Neural progenitor cell (in vitro differentiated cells): ENCODE measurements at regions not wholly inside any gene's neighbourhood (a gene's known extent, or its start where the extent isn't known, plus 50 kb on each side); places are given as distances from the start of the nearest gene placed in this dataset.

Source experiments
- DNase-seq: peaks from one replicate; pipeline ENCODE4 v3.0.0-alpha.2; 2016; ENCODE audit warnings: low spot score
- H2AFZ ChIP-seq: fragments of 200-600 bp; sonication (generic); replicated peaks from 2 replicates; pipeline ENCODE4 v1.6.1; 2016; ENCODE audit warnings: antibody characterized with exemption
- H3F3A ChIP-seq: fragments of 200-600 bp; sonication (generic); 2 replicates; pipeline ENCODE4 v1.6.1; 2016; ENCODE audit warnings: antibody characterized with exemption, low read depth
- H3K27ac ChIP-seq: fragments of 200-600 bp; sonication (generic); 2 replicates; pipeline ENCODE4 v1.5.1; 2016; ENCODE audit warnings: mild to moderate bottlenecking
- H3K27me3 ChIP-seq: fragments of 200-600 bp; sonication (generic); 2 replicates; pipeline ENCODE4 v1.6.1; 2016; ENCODE audit warnings: mild to moderate bottlenecking, moderate library complexity
- H3K36me3 ChIP-seq: fragments of 200-600 bp; sonication (generic); 2 replicates; pipeline ENCODE4 v1.5.1; 2016
- H3K4me1 ChIP-seq: fragments of 200-600 bp; sonication (generic); 2 replicates; pipeline ENCODE4 v1.6.1; 2016; ENCODE audit warnings: mixed run types
- H3K4me2 ChIP-seq: fragments of 200-600 bp; sonication (generic); 2 replicates; pipeline ENCODE4 v1.6.1; 2016
- H3K4me3 ChIP-seq: fragments of 200-600 bp; sonication (generic); 2 replicates; pipeline ENCODE4 v1.5.1; 2016
- H3K79me2 ChIP-seq: fragments of 200-600 bp; sonication (generic); 2 replicates; pipeline ENCODE4 v1.6.1; 2016; ENCODE audit warnings: low read depth
- H3K9ac ChIP-seq: fragments of 200-600 bp; sonication (generic); 2 replicates; pipeline ENCODE4 v1.6.1; 2016
- H3K9me3 ChIP-seq: fragments of 200-600 bp; sonication (generic); 2 replicates; pipeline ENCODE4 v1.5.1; 2016; ENCODE audit warnings: low read depth
- H4K20me1 ChIP-seq: fragments of 200-600 bp; sonication (generic); 2 replicates; pipeline ENCODE4 v1.6.1; 2016; ENCODE audit warnings: low read depth
- H3K27ac Mint-ChIP-seq: 3 replicates; pipeline ENCODE4 v1.8.0; 2021; ENCODE audit warnings: mixed read lengths
- H3K27me3 Mint-ChIP-seq: 2 replicates; pipeline ENCODE4 v1.8.0; 2022; ENCODE audit warnings: low read depth, mild to moderate bottlenecking, inconsistent platforms, moderate library complexity, mixed read lengths; ENCODE audit not compliant: insufficient read depth
- H3K36me3 Mint-ChIP-seq: 3 replicates; pipeline ENCODE4 v1.8.0; 2021; ENCODE audit warnings: mixed read lengths
- H3K4me1 Mint-ChIP-seq: 3 replicates; pipeline ENCODE4 v1.8.0; 2021; ENCODE audit warnings: mixed read lengths
- H3K4me3 Mint-ChIP-seq: 3 replicates; pipeline ENCODE4 v1.8.0; 2021; ENCODE audit warnings: mild to moderate bottlenecking, moderate library complexity, mixed read lengths
- H3K9me3 Mint-ChIP-seq: 3 replicates; pipeline ENCODE4 v1.8.0; 2020; ENCODE audit warnings: mixed read lengths
- EZH2 ChIP-seq: fragments of 200-600 bp; sonication (generic); IDR thresholded peaks from 2 replicates; pipeline ENCODE4 v1.6.1; 2017; ENCODE audit warnings: antibody characterized with exemption, mild to moderate bottlenecking, moderate library complexity
- EZH2phosphoT487 ChIP-seq: fragments of 200-600 bp; sonication (generic); IDR thresholded peaks from 2 replicates; pipeline ENCODE4 v1.6.1; 2017; ENCODE audit warnings: antibody characterized with exemption
- TF ChIP-seq, protein P1 (sequence below): fragments of 200-600 bp; sonication (generic); IDR thresholded peaks from 2 replicates; pipeline ENCODE4 v1.5.1; 2017; ENCODE audit warnings: antibody characterized with exemption, mild to moderate bottlenecking

DNA sequence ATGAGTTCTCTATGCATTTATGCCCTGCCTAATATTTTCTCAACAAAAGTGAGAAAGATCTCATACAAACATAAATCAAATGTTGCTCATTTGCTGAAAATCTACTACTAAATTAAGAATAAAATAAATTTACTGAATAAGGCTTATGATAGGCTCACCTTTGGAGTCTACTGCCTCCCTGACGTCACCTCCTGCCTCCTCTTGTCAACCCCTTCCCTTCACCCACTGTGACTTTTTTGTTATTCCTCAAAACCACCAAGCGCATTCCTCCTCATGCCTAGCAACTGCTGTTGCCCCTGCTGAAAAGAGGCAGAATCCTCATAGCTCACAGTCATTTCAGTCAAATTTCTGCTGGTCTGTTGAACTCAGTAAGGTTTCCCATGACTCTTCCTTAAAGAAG, 2422.2 kb downstream of the TP53TG3F start:
- H3K36me3 Mint-ChIP-seq, result no peaks in the 10 kb centered on the region
- DNase-seq, result no peak
- no peak overlapping the region for H3K27ac ChIP-seq
- no peak overlapping the region for H3K4me3 ChIP-seq
- no peak overlapping the region for H3K9ac ChIP-seq
- H3K4me2 ChIP-seq, result no peak overlapping the region
- H3K27me3 ChIP-seq, result no peaks in the 10 kb centered on the region
- no peak overlapping the region for H3K4me3 Mint-ChIP-seq
- no peaks in the 10 kb centered on the region for H3K79me2 ChIP-seq
- peaks cover 55% of the 10 kb centered on the region for H3K9me3 ChIP-seq
- no peak overlapping the region for H2AFZ ChIP-seq
- TF ChIP-seq EZH2 (no peak), EZH2phosphoT487 (no peak)
- TF ChIP-seq, protein P1, sequence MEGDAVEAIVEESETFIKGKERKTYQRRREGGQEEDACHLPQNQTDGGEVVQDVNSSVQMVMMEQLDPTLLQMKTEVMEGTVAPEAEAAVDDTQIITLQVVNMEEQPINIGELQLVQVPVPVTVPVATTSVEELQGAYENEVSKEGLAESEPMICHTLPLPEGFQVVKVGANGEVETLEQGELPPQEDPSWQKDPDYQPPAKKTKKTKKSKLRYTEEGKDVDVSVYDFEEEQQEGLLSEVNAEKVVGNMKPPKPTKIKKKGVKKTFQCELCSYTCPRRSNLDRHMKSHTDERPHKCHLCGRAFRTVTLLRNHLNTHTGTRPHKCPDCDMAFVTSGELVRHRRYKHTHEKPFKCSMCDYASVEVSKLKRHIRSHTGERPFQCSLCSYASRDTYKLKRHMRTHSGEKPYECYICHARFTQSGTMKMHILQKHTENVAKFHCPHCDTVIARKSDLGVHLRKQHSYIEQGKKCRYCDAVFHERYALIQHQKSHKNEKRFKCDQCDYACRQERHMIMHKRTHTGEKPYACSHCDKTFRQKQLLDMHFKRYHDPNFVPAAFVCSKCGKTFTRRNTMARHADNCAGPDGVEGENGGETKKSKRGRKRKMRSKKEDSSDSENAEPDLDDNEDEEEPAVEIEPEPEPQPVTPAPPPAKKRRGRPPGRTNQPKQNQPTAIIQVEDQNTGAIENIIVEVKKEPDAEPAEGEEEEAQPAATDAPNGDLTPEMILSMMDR, result no peak
- no peaks in the 10 kb centered on the region for H4K20me1 ChIP-seq
- peaks cover 4% of the 10 kb centered on the region for H3K27me3 Mint-ChIP-seq
- H3K27ac Mint-ChIP-seq, result no peak overlapping the region
- H3F3A ChIP-seq, result no peaks in the 10 kb centered on the region
- no peaks in the 10 kb centered on the region for H3K4me1 Mint-ChIP-seq
- no peaks in the 10 kb centered on the region for H3K36me3 ChIP-seq
- H3K9me3 Mint-ChIP-seq, result peaks cover 58% of the 10 kb centered on the region
- H3K4me1 ChIP-seq, result no peaks in the 10 kb centered on the region

DNA sequence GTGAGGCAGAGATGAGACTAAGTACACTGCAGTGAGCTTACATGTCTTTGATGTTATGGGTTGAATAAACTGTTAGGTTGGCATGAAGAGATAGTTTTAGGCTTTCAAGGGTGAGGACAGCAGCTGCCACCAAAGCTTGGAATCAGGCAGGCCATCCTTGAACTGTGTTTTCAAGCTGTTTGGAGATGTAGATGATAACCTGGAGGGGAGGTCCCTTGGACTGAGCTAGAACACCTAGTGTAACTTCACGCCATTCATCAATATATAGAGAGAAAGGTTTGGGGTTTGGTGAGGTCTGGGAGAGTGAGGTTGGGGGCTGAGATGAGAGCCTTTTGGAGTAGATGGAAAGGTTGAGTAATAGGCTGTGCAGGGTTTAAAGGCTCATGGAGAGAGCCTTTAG, 2447.0 kb downstream of the TP53TG3F start:
- Histone ChIP-seq H3K36me3 (no peaks in the 10 kb centered on the region), H3K9me3 (peaks cover 14% of the 10 kb centered on the region)
- peaks cover 5% of the 10 kb centered on the region for H3K36me3 Mint-ChIP-seq

DNA sequence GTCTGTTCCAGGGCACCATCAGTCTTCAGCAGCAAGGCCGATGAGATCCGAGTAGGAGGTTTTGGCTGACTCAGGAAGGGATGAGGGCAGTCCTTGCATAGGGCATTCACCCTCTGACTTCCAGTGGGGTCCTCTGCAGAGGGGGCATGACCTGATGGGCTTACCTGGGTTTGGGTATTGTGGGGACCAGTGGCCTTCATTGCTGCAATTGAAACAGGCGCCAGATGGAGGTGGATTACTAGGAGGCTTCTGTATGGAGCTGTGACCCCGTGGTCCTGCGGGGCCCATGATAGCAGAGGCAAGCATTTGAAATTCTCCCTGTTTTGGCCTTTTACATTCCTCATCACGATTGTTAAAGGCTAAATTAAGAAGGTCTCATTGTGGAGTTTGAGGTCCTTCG, 2448.7 kb downstream of the TP53TG3F start:
- TF ChIP-seq EZH2 (no peak), EZH2phosphoT487 (no peak)
- TF ChIP-seq, protein P1, result no peak

More for the DNA sequence above, 2447.0 kb downstream of the TP53TG3F start:
- H3K27me3 Mint-ChIP-seq, result peaks cover 7% of the 10 kb centered on the region
- H3K27ac Mint-ChIP-seq, result no peak overlapping the region
- Histone ChIP-seq H3F3A (no peaks in the 10 kb centered on the region), H3K9ac (no peak overlapping the region), H4K20me1 (no peaks in the 10 kb centered on the region), H3K4me2 (no peak overlapping the region), H2AFZ (no peak overlapping the region), H3K4me3 (no peak overlapping the region), H3K27ac (no peak overlapping the region), H3K4me1 (no peaks in the 10 kb centered on the region), H3K79me2 (no peaks in the 10 kb centered on the region), H3K27me3 (no peaks in the 10 kb centered on the region)
- no peak for TF ChIP-seq EZH2
- TF ChIP-seq, protein P1, result no peak
- no peak for TF ChIP-seq EZH2phosphoT487
- no peaks in the 10 kb centered on the region for H3K4me1 Mint-ChIP-seq
- DNase-seq, result no peak
- H3K4me3 Mint-ChIP-seq, result no peak overlapping the region
- peaks cover 75% of the 10 kb centered on the region for H3K9me3 Mint-ChIP-seq

More for the DNA sequence above, 2448.7 kb downstream of the TP53TG3F start:
- DNase-seq, result no peak
- Histone ChIP-seq H3K4me2 (no peak overlapping the region), H3F3A (no peaks in the 10 kb centered on the region), H3K9ac (no peak overlapping the region), H4K20me1 (no peaks in the 10 kb centered on the region), H3K27me3 (no peaks in the 10 kb centered on the region), H3K36me3 (no peaks in the 10 kb centered on the region), H3K4me1 (no peaks in the 10 kb centered on the region), H2AFZ (no peak overlapping the region), H3K27ac (no peak overlapping the region), H3K79me2 (no peaks in the 10 kb centered on the region), H3K4me3 (no peak overlapping the region), H3K9me3 (peaks cover 22% of the 10 kb centered on the region)
- Mint-ChIP-seq H3K36me3 (peaks cover 5% of the 10 kb centered on the region), H3K27me3 (peaks cover 10% of the 10 kb centered on the region), H3K4me1 (no peaks in the 10 kb centered on the region), H3K27ac (no peak overlapping the region), H3K4me3 (no peak overlapping the region), H3K9me3 (peaks cover 81% of the 10 kb centered on the region)
